Astrocyte of the spinal cord (primary cell): ENCODE measurements at regions not wholly inside any gene's neighbourhood (a gene's known extent, or its start where the extent isn't known, plus 50 kb on each side); places are given as distances from the start of the nearest gene placed in this dataset.

ENCODE experiments used
- DNase-seq: peaks from one replicate; pipeline ENCODE4 v3.0.0; 2011; ENCODE audit warnings: low read depth, low spot score
- H3K4me3 ChIP-seq: 2 replicates; pipeline ENCODE4 v1.5.1; 2011; ENCODE audit warnings: low read depth, mild to moderate bottlenecking, low read length, moderate library complexity
- CTCF ChIP-seq: IDR thresholded peaks from 2 replicates; pipeline ENCODE4 v1.5.1; 2012; ENCODE audit warnings: low read depth, mild to moderate bottlenecking, low read length, inconsistent platforms
- in situ Hi-C: cut with HindIII; loops from 2 replicates; pipeline ENCODE4 v1.10.0; 2017; ENCODE audit warnings: low sequenced_read_pairs

GRCh38 chr2:152241948-152242729 lies 66.6 kb upstream of the STAM2 start:
- H3K4me3 ChIP-seq, result no peak overlapping the region
- in situ Hi-C loops, result no loop called here
- no peak for TF ChIP-seq CTCF
- no peak for DNase-seq

- DNase-seq, result no peak
- TF ChIP-seq CTCF, result no peak
- no peak overlapping the region for H3K4me3 ChIP-seq
- in situ Hi-C loops, result no loop called here
These were observed 67.4 kb upstream of the STAM2 start for GRCh38 chr2:152242787-152243472.

- in situ Hi-C loops, result no loop called here
- no peak for TF ChIP-seq CTCF
- no peak overlapping the region for H3K4me3 ChIP-seq
- peak; percentile 3 for DNase-seq
These were observed 68.4 kb upstream of the STAM2 start for GRCh38 chr2:152243761-152244640.

- in situ Hi-C loops, result no loop called here
- no peak for TF ChIP-seq CTCF
- no peak for DNase-seq
These were observed 70.1 kb upstream of the STAM2 start for GRCh38 chr2:152245653-152246052.

GRCh38 chr2:152246686-152247336 lies 71.2 kb upstream of the STAM2 start:
- no peak for DNase-seq
- no peak for TF ChIP-seq CTCF
- H3K4me3 ChIP-seq, result no peak overlapping the region
- in situ Hi-C loops, result no loop called here

More at GRCh38 chr2:152245653-152246052, 70.1 kb upstream of the STAM2 start:
- H3K4me3 ChIP-seq, result no peak overlapping the region

GRCh38 chr2:152247337-152247695 lies 71.8 kb upstream of the STAM2 start:
- DNase-seq, result peak; percentile 32
- no peak for TF ChIP-seq CTCF
- in situ Hi-C loops, result no loop called here
- no peak overlapping the region for H3K4me3 ChIP-seq
